Islet of Langerhans (tissue), 1 donor: ENCODE measurements at regions not wholly inside any gene's neighbourhood (a gene's known extent, or its start where the extent isn't known, plus 50 kb on each side); places are given as distances from the start of the nearest gene placed in this dataset.
"Not testable (repeated sequence)": the region's sequence is repeated elsewhere in the genome, so short reads cannot be mapped to it uniquely, and the experiment has no call there.

Experiments
- FAIRE-seq: peaks from one replicate; lab custom pipeline; 2011; peaks lifted over from hg19 to GRCh38; lab: Jason Lieb, UNC

GRCh38 chr6:91276315-91276714 lies 689.4 kb upstream of the MAP3K7 start:
- FAIRE-seq = no peak

- FAIRE-seq = no peak
These were observed 686.9 kb upstream of the MAP3K7 start for GRCh38 chr6:91273729-91274128.

- no peak for FAIRE-seq
These were observed 684.9 kb upstream of the MAP3K7 start for GRCh38 chr6:91271807-91272206.

- no peak for FAIRE-seq
These were observed 682.1 kb upstream of the MAP3K7 start for GRCh38 chr6:91268941-91269340.

- FAIRE-seq = no peak
These were observed 680.4 kb upstream of the MAP3K7 start for GRCh38 chr6:91267246-91267645.

- FAIRE-seq = peak; percentile 64
These were observed 679.3 kb upstream of the MAP3K7 start for GRCh38 chr6:91266156-91266555.

- FAIRE-seq = no peak
These were observed 656.6 kb upstream of the MAP3K7 start for GRCh38 chr6:91243436-91243835.

- FAIRE-seq = no peak
These were observed 655.7 kb upstream of the MAP3K7 start for GRCh38 chr6:91242614-91242949.

- no peak for FAIRE-seq
These were observed 655.2 kb upstream of the MAP3K7 start for GRCh38 chr6:91241946-91242613.

GRCh38 chr6:91240878-91241603 lies 654.2 kb upstream of the MAP3K7 start:
- no peak for FAIRE-seq

- no peak for FAIRE-seq
These were observed 634.3 kb upstream of the MAP3K7 start for GRCh38 chr6:91221072-91221720.

GRCh38 chr6:91213229-91213901 lies 626.5 kb upstream of the MAP3K7 start:
- no peak for FAIRE-seq

GRCh38 chr6:91198588-91199255 lies 611.9 kb upstream of the MAP3K7 start:
- FAIRE-seq = no peak

GRCh38 chr6:91196729-91197128 lies 609.9 kb upstream of the MAP3K7 start:
- FAIRE-seq = no peak

GRCh38 chr6:91193446-91193845 lies 606.6 kb upstream of the MAP3K7 start:
- FAIRE-seq = no peak

GRCh38 chr6:91190041-91190440 lies 603.2 kb upstream of the MAP3K7 start:
- FAIRE-seq = not testable (repeated sequence)

GRCh38 chr6:91185072-91185471 lies 598.2 kb upstream of the MAP3K7 start:
- no peak for FAIRE-seq

GRCh38 chr6:91181416-91181815 lies 594.5 kb upstream of the MAP3K7 start:
- no peak for FAIRE-seq

- no peak for FAIRE-seq
These were observed 586.8 kb upstream of the MAP3K7 start for GRCh38 chr6:91173651-91174050.

GRCh38 chr6:91173186-91173585 lies 586.3 kb upstream of the MAP3K7 start:
- FAIRE-seq = no peak

- FAIRE-seq = no peak
These were observed 585.0 kb upstream of the MAP3K7 start for GRCh38 chr6:91171754-91172462.

- no peak for FAIRE-seq
These were observed 581.0 kb upstream of the MAP3K7 start for GRCh38 chr6:91167846-91168245.
